Loucy (cell line): ENCODE measurements at regions not wholly inside any gene's neighbourhood (a gene's known extent, or its start where the extent isn't known, plus 50 kb on each side); places are given as distances from the start of the nearest gene placed in this dataset.

ENCODE experiments used
- CTCF ChIP-seq: fragments of 200-600 bp; sonication (generic); conservative IDR thresholded peaks from 2 replicates; pipeline ENCODE4 v1.5.1; 2014; ENCODE audit warnings: mild to moderate bottlenecking, antibody characterized with exemption, low read length
- EZH2phosphoT487 ChIP-seq: fragments of 200-600 bp; IDR thresholded peaks from 2 replicates; pipeline ENCODE4 v1.6.1; 2018; ENCODE audit warnings: antibody characterized with exemption, mild to moderate bottlenecking, moderate library complexity, borderline replicate concordance

GRCh38 chr20:56893226-56893917 lies 264.3 kb downstream of the TFAP2C start:
- TF ChIP-seq CTCF, result no peak
- TF ChIP-seq EZH2phosphoT487, result no peak
